Erythroblast (primary cell): ENCODE measurements at regions not wholly inside any gene's neighbourhood (a gene's known extent, or its start where the extent isn't known, plus 50 kb on each side); places are given as distances from the start of the nearest gene placed in this dataset.

ENCODE experiments used
- GATA1 ChIP-seq: IDR thresholded peaks from 2 replicates; pipeline ENCODE4 v1.6.1; 2011; ENCODE audit warnings: low read depth, mild to moderate bottlenecking, control low read depth, low read length, moderate library complexity
- POLR2A ChIP-seq: IDR thresholded peaks from 2 replicates; pipeline ENCODE4 v1.6.1; 2011; ENCODE audit warnings: mild to moderate bottlenecking, low read length

DNA sequence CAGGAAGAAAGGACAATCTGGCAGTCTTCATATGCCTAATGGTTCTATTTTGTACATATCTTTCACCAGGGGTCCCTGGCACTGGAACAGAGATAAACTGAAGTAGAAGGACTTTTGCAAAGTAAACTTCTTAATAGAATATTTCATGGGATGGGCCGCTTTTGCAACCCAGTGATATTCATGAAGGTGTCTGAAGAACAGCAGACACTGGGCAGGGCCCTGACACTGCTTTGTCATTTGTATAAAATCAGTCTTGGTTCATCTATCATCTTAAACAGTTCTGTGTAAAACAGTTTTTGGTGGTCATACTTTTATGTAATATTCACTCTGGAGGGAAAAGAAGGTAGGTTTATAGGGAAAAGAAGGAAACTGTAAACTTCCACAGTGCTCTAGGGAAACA lies 66.4 kb downstream of the TMEM200C start:
- TF ChIP-seq POLR2A = no peak
- TF ChIP-seq GATA1 = no peak
